GM12801 (cell line): ENCODE measurements at regions not wholly inside any gene's neighbourhood (a gene's known extent, or its start where the extent isn't known, plus 50 kb on each side); places are given as distances from the start of the nearest gene placed in this dataset.

Experiments
- TF ChIP-seq, protein P1 (sequence below): IDR thresholded peaks from one replicate; pipeline ENCODE4 v1.5.1; 2011; ENCODE audit warnings: control low read depth; ENCODE audit not compliant: insufficient read length; ENCODE audit errors: extremely low read depth

DNA sequence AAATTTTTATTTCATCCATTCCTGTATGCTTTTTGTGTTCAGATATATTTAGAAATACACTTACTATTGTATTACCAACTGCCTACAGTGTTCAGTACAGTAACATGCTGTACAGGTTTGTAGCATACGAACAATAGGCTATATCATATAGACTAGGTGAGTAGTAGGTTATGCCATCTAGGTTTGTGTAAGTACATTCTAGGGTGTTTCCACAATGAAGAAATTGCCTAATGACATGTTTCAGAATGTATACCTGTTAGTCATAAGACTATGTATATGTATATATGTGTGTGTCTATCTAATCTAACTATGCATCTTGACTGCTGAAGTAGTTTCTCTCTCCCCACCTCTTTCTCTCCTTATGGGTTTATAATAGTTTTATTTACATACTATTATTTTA lies 51.5 kb upstream of the BTC start:
- TF ChIP-seq, protein P1, sequence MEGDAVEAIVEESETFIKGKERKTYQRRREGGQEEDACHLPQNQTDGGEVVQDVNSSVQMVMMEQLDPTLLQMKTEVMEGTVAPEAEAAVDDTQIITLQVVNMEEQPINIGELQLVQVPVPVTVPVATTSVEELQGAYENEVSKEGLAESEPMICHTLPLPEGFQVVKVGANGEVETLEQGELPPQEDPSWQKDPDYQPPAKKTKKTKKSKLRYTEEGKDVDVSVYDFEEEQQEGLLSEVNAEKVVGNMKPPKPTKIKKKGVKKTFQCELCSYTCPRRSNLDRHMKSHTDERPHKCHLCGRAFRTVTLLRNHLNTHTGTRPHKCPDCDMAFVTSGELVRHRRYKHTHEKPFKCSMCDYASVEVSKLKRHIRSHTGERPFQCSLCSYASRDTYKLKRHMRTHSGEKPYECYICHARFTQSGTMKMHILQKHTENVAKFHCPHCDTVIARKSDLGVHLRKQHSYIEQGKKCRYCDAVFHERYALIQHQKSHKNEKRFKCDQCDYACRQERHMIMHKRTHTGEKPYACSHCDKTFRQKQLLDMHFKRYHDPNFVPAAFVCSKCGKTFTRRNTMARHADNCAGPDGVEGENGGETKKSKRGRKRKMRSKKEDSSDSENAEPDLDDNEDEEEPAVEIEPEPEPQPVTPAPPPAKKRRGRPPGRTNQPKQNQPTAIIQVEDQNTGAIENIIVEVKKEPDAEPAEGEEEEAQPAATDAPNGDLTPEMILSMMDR = no peak
